SK-N-SH treated with all-trans-retinoic acid at 6 μM for 48 hours (cell line): ENCODE measurements at regions not wholly inside any gene's neighbourhood (a gene's known extent, or its start where the extent isn't known, plus 50 kb on each side); places are given as distances from the start of the nearest gene placed in this dataset.

Experiments
- ATAC-seq: fragments of 200-7000 bp; cut with Tn5 transposase; 3 replicates; pipeline ENCODE4 v1.9.1; 2020; ENCODE audit warnings: mild to moderate bottlenecking, moderate library complexity
- ARNTL ChIP-seq: fragments of 450-650 bp; formaldehyde crosslinking; IDR thresholded peaks from 2 replicates; pipeline ENCODE4 v1.5.0; 2020; ENCODE audit warnings: low read depth, mild to moderate bottlenecking, moderate library complexity, borderline replicate concordance
- BACH2 ChIP-seq: fragments of 250-450 bp; sonication (Bioruptor Pico); IDR thresholded peaks from 2 replicates; pipeline ENCODE4 v1.9.0; 2021; ENCODE audit warnings: mild to moderate bottlenecking, borderline replicate concordance
- CSDC2 ChIP-seq: fragments of 250-450 bp; sonication (Bioruptor Pico); IDR thresholded peaks from 2 replicates; pipeline ENCODE4 v1.5.0; 2020; ENCODE audit warnings: mild to moderate bottlenecking, moderate library complexity
- ESRRG ChIP-seq: fragments of 250-450 bp; sonication (Bioruptor Pico); IDR thresholded peaks from 2 replicates; pipeline ENCODE4 v1.6.1; 2021; ENCODE audit warnings: mild to moderate bottlenecking
- GLIS3 ChIP-seq: fragments of 250-450 bp; sonication (Bioruptor Pico); IDR thresholded peaks from 2 replicates; pipeline ENCODE4 v1.5.0; 2020; ENCODE audit warnings: mild to moderate bottlenecking, moderate library complexity
- ISL1 ChIP-seq: fragments of 250-450 bp; sonication (Bioruptor Pico); IDR thresholded peaks from 2 replicates; pipeline ENCODE4 v2.1.2; 2022; ENCODE audit warnings: mild to moderate bottlenecking, moderate library complexity
- OSR1 ChIP-seq: fragments of 250-450 bp; sonication (Bioruptor Pico); IDR thresholded peaks from 2 replicates; pipeline ENCODE4 v1.8.0; 2022; ENCODE audit warnings: moderate library complexity, mild to moderate bottlenecking, inconsistent platforms
- PPARA ChIP-seq: fragments of 250-450 bp; sonication (Bioruptor Pico); IDR thresholded peaks from 2 replicates; pipeline ENCODE4 v1.5.0; 2020; ENCODE audit warnings: mild to moderate bottlenecking, borderline replicate concordance
- RARB ChIP-seq: fragments of 250-450 bp; sonication (Bioruptor Pico); IDR thresholded peaks from 2 replicates; pipeline ENCODE4 v1.8.0; 2021; ENCODE audit warnings: mild to moderate bottlenecking, moderate library complexity
- SNAI2 ChIP-seq: fragments of 250-450 bp; sonication (Bioruptor Pico); IDR thresholded peaks from 2 replicates; pipeline ENCODE4 v1.5.0; 2020; ENCODE audit warnings: mild to moderate bottlenecking, moderate library complexity
- TCF4 ChIP-seq: fragments of 250-450 bp; sonication (Bioruptor Pico); IDR thresholded peaks from 2 replicates; pipeline ENCODE4 v1.8.0; 2021; ENCODE audit warnings: mild to moderate bottlenecking, moderate library complexity, borderline replicate concordance
- TOX ChIP-seq: fragments of 250-450 bp; sonication (Bioruptor Pico); IDR thresholded peaks from 2 replicates; pipeline ENCODE4 v1.8.0; 2021; ENCODE audit warnings: mild to moderate bottlenecking, moderate library complexity, borderline replicate concordance
- ZC3H10 ChIP-seq: fragments of 250-450 bp; sonication (Bioruptor Pico); IDR thresholded peaks from 2 replicates; pipeline ENCODE4 v1.5.1; 2021; ENCODE audit warnings: mild to moderate bottlenecking, moderate library complexity
- ZFP3 ChIP-seq: fragments of 250-450 bp; sonication (Bioruptor Pico); IDR thresholded peaks from 2 replicates; pipeline ENCODE4 v1.5.0; 2020; ENCODE audit warnings: mild to moderate bottlenecking, moderate library complexity
- ZFP30 ChIP-seq: fragments of 450-650 bp; formaldehyde crosslinking; IDR thresholded peaks from 2 replicates; pipeline ENCODE4 v1.5.0; 2022; ENCODE audit warnings: mild to moderate bottlenecking, moderate library complexity
- ZNF565 ChIP-seq: fragments of 450-650 bp; formaldehyde crosslinking; conservative IDR thresholded peaks from 2 replicates; pipeline ENCODE4 v1.5.0; 2020; ENCODE audit warnings: low read depth, mild to moderate bottlenecking, moderate library complexity
- ZNF70 ChIP-seq: fragments of 450-650 bp; formaldehyde crosslinking; IDR thresholded peaks from 2 replicates; pipeline ENCODE4 v1.5.0; 2020; ENCODE audit warnings: mild to moderate bottlenecking, moderate library complexity
- ZNF8 ChIP-seq: fragments of 450-650 bp; formaldehyde crosslinking; IDR thresholded peaks from 2 replicates; pipeline ENCODE4 v1.5.0; 2020; ENCODE audit warnings: mild to moderate bottlenecking, moderate library complexity
- TF ChIP-seq, protein P1 (sequence below): fragments of 250-450 bp; sonication (Bioruptor Pico); IDR thresholded peaks from 2 replicates; pipeline ENCODE4 v1.5.0; 2020; ENCODE audit warnings: mild to moderate bottlenecking, moderate library complexity
- TF ChIP-seq, protein P2 (sequence below): fragments of 250-450 bp; sonication (Bioruptor Pico); IDR thresholded peaks from 2 replicates; pipeline ENCODE4 v1.5.1; 2020; ENCODE audit warnings: low read depth, mild to moderate bottlenecking, moderate library complexity
- TF ChIP-seq, protein P3 (sequence below): fragments of 250-450 bp; sonication (Bioruptor Pico); IDR thresholded peaks from 2 replicates; pipeline ENCODE4 v1.8.0; 2020; ENCODE audit warnings: mild to moderate bottlenecking, moderate library complexity, borderline replicate concordance

DNA sequence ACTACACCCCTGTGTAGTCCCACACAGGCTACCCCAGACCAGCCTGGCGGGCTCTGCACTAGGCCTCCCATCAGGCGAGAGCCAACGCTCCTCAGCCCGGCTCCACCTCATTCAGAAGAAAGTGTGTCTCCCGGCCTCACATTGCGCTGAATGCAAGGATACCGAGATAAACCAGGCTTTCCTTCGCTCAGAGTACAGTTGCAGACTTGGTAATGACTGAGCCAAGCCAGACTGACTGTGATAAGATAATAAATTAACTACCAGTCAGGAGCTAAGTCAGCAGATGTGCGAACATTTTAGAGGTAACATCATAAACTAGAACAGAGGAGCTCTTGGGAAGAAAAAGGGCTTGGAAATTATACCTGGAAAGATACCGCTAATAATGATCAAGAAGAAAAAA, 397.6 kb downstream of the TRIML1 start (continued):
- TF ChIP-seq, protein P1, sequence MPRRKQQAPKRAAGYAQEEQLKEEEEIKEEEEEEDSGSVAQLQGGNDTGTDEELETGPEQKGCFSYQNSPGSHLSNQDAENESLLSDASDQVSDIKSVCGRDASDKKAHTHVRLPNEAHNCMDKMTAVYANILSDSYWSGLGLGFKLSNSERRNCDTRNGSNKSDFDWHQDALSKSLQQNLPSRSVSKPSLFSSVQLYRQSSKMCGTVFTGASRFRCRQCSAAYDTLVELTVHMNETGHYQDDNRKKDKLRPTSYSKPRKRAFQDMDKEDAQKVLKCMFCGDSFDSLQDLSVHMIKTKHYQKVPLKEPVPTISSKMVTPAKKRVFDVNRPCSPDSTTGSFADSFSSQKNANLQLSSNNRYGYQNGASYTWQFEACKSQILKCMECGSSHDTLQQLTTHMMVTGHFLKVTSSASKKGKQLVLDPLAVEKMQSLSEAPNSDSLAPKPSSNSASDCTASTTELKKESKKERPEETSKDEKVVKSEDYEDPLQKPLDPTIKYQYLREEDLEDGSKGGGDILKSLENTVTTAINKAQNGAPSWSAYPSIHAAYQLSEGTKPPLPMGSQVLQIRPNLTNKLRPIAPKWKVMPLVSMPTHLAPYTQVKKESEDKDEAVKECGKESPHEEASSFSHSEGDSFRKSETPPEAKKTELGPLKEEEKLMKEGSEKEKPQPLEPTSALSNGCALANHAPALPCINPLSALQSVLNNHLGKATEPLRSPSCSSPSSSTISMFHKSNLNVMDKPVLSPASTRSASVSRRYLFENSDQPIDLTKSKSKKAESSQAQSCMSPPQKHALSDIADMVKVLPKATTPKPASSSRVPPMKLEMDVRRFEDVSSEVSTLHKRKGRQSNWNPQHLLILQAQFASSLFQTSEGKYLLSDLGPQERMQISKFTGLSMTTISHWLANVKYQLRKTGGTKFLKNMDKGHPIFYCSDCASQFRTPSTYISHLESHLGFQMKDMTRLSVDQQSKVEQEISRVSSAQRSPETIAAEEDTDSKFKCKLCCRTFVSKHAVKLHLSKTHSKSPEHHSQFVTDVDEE: no peak
- TF ChIP-seq ARNTL (no peak), PPARA (no peak), BACH2 (CRISPR knock-in tag) (no peak), ZNF565 (CRISPR knock-in tag) (no peak), OSR1 (CRISPR knock-in tag) (no peak), TCF4 (CRISPR knock-in tag) (no peak)
- TF ChIP-seq, protein P2, sequence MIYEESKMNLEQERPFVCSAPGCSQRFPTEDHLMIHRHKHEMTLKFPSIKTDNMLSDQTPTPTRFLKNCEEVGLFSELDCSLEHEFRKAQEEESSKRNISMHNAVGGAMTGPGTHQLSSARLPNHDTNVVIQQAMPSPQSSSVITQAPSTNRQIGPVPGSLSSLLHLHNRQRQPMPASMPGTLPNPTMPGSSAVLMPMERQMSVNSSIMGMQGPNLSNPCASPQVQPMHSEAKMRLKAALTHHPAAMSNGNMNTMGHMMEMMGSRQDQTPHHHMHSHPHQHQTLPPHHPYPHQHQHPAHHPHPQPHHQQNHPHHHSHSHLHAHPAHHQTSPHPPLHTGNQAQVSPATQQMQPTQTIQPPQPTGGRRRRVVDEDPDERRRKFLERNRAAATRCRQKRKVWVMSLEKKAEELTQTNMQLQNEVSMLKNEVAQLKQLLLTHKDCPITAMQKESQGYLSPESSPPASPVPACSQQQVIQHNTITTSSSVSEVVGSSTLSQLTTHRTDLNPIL: no peak

DNA sequence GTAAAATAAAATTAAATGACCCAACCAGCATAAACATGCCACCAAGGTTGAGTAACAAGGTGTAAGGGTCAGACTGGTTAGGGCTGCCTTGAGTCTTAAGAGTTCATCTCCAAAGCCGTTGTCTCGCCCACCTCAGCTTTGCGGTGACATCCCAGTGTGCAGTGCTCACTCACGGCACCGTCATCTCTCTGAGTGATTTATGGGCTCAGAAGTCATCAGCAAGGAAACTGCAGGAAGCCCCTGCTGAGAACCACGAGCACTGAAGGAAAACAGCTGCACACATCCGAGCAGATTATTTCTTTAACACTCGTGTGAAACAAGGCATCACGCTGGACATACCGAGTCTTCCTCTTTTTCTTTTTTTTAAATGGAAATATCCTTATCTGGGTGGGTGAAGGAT, 411.1 kb downstream of the TRIML1 start:
- TF ChIP-seq ARNTL: no peak
- TF ChIP-seq ESRRG: no peak
- TF ChIP-seq ZC3H10 (CRISPR knock-in tag): no peak
- TF ChIP-seq ZNF565 (CRISPR knock-in tag): no peak
- TF ChIP-seq BACH2 (CRISPR knock-in tag): no peak
- no peak for TF ChIP-seq TOX (CRISPR knock-in tag)
- TF ChIP-seq PPARA: no peak
- TF ChIP-seq, protein P3, sequence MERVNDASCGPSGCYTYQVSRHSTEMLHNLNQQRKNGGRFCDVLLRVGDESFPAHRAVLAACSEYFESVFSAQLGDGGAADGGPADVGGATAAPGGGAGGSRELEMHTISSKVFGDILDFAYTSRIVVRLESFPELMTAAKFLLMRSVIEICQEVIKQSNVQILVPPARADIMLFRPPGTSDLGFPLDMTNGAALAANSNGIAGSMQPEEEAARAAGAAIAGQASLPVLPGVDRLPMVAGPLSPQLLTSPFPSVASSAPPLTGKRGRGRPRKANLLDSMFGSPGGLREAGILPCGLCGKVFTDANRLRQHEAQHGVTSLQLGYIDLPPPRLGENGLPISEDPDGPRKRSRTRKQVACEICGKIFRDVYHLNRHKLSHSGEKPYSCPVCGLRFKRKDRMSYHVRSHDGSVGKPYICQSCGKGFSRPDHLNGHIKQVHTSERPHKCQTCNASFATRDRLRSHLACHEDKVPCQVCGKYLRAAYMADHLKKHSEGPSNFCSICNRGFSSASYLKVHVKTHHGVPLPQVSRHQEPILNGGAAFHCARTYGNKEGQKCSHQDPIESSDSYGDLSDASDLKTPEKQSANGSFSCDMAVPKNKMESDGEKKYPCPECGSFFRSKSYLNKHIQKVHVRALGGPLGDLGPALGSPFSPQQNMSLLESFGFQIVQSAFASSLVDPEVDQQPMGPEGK (CRISPR knock-in tag): no peak
- no peak for TF ChIP-seq SNAI2
- TF ChIP-seq RARB (CRISPR knock-in tag): no peak
- TF ChIP-seq CSDC2: no peak
- no peak for TF ChIP-seq ZFP30 (CRISPR knock-in tag)
- TF ChIP-seq, protein P1: no peak
- TF ChIP-seq ZNF8: no peak
- no peak for TF ChIP-seq OSR1 (CRISPR knock-in tag)
- no peak for TF ChIP-seq ZFP3 (CRISPR knock-in tag)
- TF ChIP-seq TCF4 (CRISPR knock-in tag): no peak
- no peak for TF ChIP-seq ISL1 (CRISPR knock-in tag)
- no peak for TF ChIP-seq GLIS3 (CRISPR knock-in tag)
- TF ChIP-seq ZNF70 (CRISPR knock-in tag): no peak
- no peak for ATAC-seq

DNA sequence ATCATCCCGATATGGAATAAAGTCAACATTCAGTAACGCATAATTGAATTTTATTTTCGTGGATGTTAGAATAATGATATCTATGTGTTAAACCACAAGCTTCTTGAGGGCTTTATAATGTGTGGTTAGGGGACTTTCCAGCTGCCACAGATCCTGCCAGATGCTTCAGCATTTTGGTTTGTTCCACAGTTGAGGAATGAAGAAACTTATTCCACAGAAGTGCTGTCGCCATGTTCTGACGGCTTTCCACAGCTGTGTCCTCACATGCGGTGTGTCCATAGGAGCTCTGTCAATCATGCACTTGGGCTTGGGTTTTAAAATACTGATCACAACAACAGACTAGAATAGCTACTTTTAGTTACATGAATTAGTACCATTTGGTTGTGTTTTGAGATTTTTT, 411.9 kb downstream of the TRIML1 start:
- no peak for ATAC-seq
- TF ChIP-seq TOX (CRISPR knock-in tag) (no peak), PPARA (no peak), ZNF8 (no peak), ZNF565 (CRISPR knock-in tag) (no peak), SNAI2 (no peak), ZC3H10 (CRISPR knock-in tag) (no peak), ZNF70 (CRISPR knock-in tag) (no peak), CSDC2 (no peak), RARB (CRISPR knock-in tag) (no peak), ESRRG (no peak), ZFP3 (CRISPR knock-in tag) (no peak)
- TF ChIP-seq, protein P2: no peak
- TF ChIP-seq, protein P3 (CRISPR knock-in tag): no peak
- TF ChIP-seq, protein P1: no peak
